NT2/D1 (cell line): ENCODE measurements at regions not wholly inside any gene's neighbourhood (a gene's known extent, or its start where the extent isn't known, plus 50 kb on each side); places are given as distances from the start of the nearest gene placed in this dataset.

Experiments
- DNase-seq: peaks from one replicate; pipeline ENCODE4 v3.0.0-alpha.2; 2011; ENCODE audit warnings: low read depth, low spot score
- H3K27me3 ChIP-seq: 2 replicates; pipeline ENCODE4 v1.6.0; 2011; ENCODE audit warnings: mild to moderate bottlenecking; ENCODE audit not compliant: insufficient read length, insufficient read depth
- H3K36me3 ChIP-seq: 2 replicates; pipeline ENCODE4 v1.6.1; 2011; ENCODE audit warnings: mild to moderate bottlenecking, low read length, mixed read lengths; ENCODE audit not compliant: insufficient read depth, insufficient read length
- H3K4me1 ChIP-seq: 2 replicates; pipeline ENCODE4 v1.5.1; 2011; ENCODE audit not compliant: insufficient read depth, insufficient read length
- H3K4me3 ChIP-seq: 2 replicates; pipeline ENCODE4 v1.5.1; 2011; ENCODE audit warnings: low read depth; ENCODE audit not compliant: insufficient read length
- H3K9ac ChIP-seq: 2 replicates; pipeline ENCODE4 v1.6.0; 2011; ENCODE audit warnings: low read depth; ENCODE audit not compliant: insufficient read length
- H3K9me3 ChIP-seq: 2 replicates; pipeline ENCODE4 v1.5.1; 2011; ENCODE audit warnings: mild to moderate bottlenecking, low read length; ENCODE audit not compliant: insufficient read depth
- SUZ12 ChIP-seq: IDR thresholded peaks from 2 replicates; pipeline ENCODE4 v1.6.1; 2011; ENCODE audit not compliant: insufficient read length, insufficient read depth; ENCODE audit errors: extremely low read depth
- YY1 ChIP-seq: IDR thresholded peaks from 2 replicates; pipeline ENCODE4 v1.6.1; 2011; ENCODE audit not compliant: insufficient read length, insufficient read depth
- ZNF274 ChIP-seq: IDR thresholded peaks from 2 replicates; pipeline ENCODE4 v1.6.1; 2011; ENCODE audit warnings: mild to moderate bottlenecking, low read depth, low read length

DNA sequence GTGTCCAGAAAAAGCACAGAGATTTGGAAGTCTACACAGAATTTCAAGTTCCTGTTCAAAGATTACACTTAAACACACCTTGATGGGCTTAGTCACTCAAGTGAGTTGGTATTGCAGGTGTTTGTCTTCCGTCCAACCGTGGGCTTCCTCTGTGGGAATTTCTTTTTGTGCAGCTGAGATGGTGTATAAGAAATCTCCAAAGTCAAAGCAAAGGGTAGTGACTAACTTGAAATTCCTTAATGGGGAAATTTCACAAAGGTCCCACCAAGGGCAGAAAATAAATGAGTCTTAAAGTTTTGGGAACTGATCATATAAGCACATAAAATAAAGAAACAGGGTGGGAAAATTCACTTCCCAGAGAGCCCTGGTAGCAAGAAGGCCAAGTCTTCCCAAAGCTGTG, 102.0 kb upstream of the TNFAIP3 start:
- H3K4me3 ChIP-seq, result no peak overlapping the region
- no peaks in the 10 kb centered on the region for H3K9me3 ChIP-seq
- no peaks in the 10 kb centered on the region for H3K27me3 ChIP-seq
- no peak for TF ChIP-seq YY1
- TF ChIP-seq ZNF274, result no peak
- TF ChIP-seq SUZ12, result no peak
- no peak for DNase-seq
- H3K9ac ChIP-seq, result no peak overlapping the region
- no peaks in the 10 kb centered on the region for H3K36me3 ChIP-seq
- no peaks in the 10 kb centered on the region for H3K4me1 ChIP-seq

DNA sequence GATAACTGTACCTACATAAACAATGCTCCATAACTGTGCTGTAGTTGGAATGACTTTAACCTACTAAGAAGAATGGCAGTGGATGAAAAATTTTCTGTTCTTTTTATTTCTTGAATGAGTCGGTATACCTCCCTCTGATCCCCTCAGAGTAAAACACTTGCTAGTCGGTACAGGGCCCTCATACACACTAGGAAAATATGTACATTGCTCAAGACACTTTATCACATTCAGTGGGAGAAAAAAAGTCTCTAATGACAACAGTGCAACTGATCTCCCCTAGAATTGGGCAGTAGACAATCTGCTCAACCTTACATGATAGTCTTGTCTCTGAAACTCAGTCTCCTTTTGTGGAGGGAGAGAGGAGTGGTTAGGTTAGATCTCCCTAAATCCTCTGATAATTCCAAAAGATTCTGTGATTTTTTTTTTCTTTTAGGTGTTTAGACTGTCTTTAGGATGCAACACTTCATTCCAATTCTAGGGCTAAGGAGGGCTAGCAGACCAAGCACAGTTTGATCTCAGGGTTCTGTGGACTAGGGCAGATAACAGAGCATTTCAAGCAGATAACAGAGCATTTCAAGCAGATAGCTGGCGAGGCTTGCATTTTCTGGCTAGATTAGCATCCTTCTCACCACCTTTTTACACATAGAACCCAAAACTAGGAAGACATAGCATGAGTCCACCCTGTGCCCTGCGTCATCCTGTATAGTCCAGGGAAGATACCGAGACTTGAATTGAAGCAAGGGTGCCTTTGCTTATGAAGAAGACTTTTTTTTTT, 100.3 kb upstream of the TNFAIP3 start:
- Histone ChIP-seq H3K4me3 (no peak overlapping the region), H3K4me1 (no peaks in the 10 kb centered on the region), H3K9me3 (no peaks in the 10 kb centered on the region), H3K9ac (no peak overlapping the region), H3K36me3 (no peaks in the 10 kb centered on the region), H3K27me3 (no peaks in the 10 kb centered on the region)
- no peak for DNase-seq
- no peak for TF ChIP-seq SUZ12
- no peak for TF ChIP-seq YY1
- TF ChIP-seq ZNF274, result no peak

DNA sequence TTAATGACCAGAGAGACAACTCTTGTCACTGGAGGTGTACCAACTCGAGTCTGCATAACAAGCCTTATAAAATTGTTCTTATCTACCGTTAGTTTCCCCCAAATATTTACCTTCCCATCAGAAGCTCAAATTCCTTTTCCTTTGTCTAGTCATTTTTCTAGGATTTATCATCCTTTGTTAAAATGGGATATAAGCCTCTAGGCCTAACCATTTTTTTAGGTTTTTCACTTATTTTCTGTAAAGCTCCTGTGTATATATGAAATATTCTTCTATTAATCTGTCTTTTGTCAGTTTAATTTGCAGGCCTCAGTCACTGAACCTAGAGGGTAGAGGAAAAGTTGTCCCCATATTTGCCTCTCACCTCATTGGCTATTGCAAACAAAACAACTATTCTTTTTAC, 99.6 kb upstream of the TNFAIP3 start:
- H3K9ac ChIP-seq, result no peak overlapping the region
- DNase-seq, result no peak

DNA sequence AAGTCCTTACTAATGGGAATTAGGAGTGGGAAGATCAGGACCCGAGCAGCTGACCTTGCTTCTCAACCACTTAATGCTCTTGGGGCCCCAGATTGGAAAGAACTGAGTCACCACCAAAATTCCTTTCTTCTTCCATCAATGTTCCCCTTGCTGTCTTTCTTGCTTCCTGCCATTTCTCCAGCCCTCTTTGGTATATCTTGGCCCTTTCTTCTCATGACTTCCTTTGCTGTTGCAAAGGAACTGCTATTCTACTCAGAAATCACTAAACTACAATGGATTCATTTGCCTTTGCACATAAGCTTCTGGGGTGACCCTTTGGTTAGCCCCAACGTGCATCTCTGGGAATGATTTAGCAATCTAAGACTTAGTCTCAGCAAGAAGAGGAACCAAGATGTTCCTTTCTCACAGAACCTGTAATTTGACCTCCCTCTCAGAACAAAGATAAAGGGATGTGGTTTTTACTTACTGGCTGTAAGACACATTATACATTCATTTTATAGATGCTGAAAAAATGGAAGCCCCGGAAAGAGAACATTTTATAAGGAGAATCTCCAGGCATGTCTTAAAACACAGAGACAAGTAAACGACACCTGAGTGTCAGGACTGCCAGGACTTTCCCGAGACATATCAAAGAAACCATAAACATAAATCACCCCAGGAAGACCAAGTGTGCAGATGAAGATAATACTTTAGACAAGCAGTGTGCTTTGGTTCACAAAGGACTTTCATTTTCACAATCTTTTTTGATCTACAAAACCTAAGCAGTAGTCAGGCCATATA, 99.0 kb upstream of the TNFAIP3 start:
- H3K4me1 ChIP-seq, result no peaks in the 10 kb centered on the region
- H3K4me3 ChIP-seq, result no peak overlapping the region
- no peak overlapping the region for H3K9ac ChIP-seq
- H3K36me3 ChIP-seq, result no peaks in the 10 kb centered on the region
- no peak for DNase-seq
- TF ChIP-seq YY1 (no peak), SUZ12 (no peak), ZNF274 (no peak)
- no peaks in the 10 kb centered on the region for H3K27me3 ChIP-seq
- H3K9me3 ChIP-seq, result no peaks in the 10 kb centered on the region

More for the DNA sequence above, 99.6 kb upstream of the TNFAIP3 start:
- no peaks in the 10 kb centered on the region for H3K9me3 ChIP-seq
- H3K36me3 ChIP-seq, result no peaks in the 10 kb centered on the region
- no peak for TF ChIP-seq YY1
- TF ChIP-seq SUZ12, result no peak
- no peak for TF ChIP-seq ZNF274
- H3K27me3 ChIP-seq, result no peaks in the 10 kb centered on the region
- H3K4me1 ChIP-seq, result no peaks in the 10 kb centered on the region
- H3K4me3 ChIP-seq, result no peak overlapping the region

- Histone ChIP-seq H3K36me3 (no peaks in the 10 kb centered on the region), H3K4me1 (no peaks in the 10 kb centered on the region), H3K4me3 (no peak overlapping the region), H3K27me3 (no peaks in the 10 kb centered on the region), H3K9me3 (no peaks in the 10 kb centered on the region), H3K9ac (no peak overlapping the region)
- no peak for TF ChIP-seq YY1
- no peak for TF ChIP-seq SUZ12
- TF ChIP-seq ZNF274, result no peak
- DNase-seq, result no peak
These were observed 98.1 kb upstream of the TNFAIP3 start for GRCh38 chr6:137768935-137769334.

DNA sequence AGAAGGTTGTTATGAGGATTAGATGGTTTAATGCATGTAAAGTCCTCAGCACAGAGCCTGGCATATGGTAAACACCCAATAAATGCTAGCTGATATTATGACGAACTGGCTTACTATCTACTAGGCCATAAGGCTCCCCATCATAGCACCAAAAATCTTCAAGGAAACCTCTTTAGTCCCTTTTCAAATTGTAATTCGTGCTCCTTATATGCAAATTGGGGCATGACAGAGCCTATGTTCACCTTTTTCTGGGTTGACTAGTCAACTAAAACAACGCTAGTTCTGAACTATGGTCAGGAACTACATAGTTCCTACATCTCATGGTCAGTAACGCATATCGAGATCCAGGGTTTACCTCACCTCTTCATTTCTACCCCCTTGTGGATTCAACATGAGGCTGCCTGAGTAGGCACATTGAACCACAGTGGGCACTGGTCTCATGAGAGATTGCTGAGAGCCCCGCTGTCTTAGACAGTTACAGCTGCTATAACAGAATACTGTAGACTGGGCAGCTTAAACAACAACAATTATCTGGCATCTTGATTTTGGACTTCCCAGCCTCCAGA, 97.2 kb upstream of the TNFAIP3 start:
- DNase-seq, result no peak
- Histone ChIP-seq H3K9me3 (no peaks in the 10 kb centered on the region), H3K9ac (no peak overlapping the region), H3K27me3 (no peaks in the 10 kb centered on the region), H3K4me1 (no peaks in the 10 kb centered on the region), H3K36me3 (no peaks in the 10 kb centered on the region), H3K4me3 (no peak overlapping the region)
- TF ChIP-seq SUZ12 (no peak), ZNF274 (no peak), YY1 (no peak)

- no peak overlapping the region for H3K9ac ChIP-seq
- H3K27me3 ChIP-seq, result no peaks in the 10 kb centered on the region
- TF ChIP-seq YY1, result no peak
- TF ChIP-seq ZNF274, result no peak
- TF ChIP-seq SUZ12, result no peak
- no peak overlapping the region for H3K4me3 ChIP-seq
- no peaks in the 10 kb centered on the region for H3K9me3 ChIP-seq
- no peaks in the 10 kb centered on the region for H3K4me1 ChIP-seq
- H3K36me3 ChIP-seq, result no peaks in the 10 kb centered on the region
- DNase-seq, result no peak
These were observed 94.4 kb upstream of the TNFAIP3 start for GRCh38 chr6:137772541-137773250.
